NB4 (cell line): ENCODE measurements at regions not wholly inside any gene's neighbourhood (a gene's known extent, or its start where the extent isn't known, plus 50 kb on each side); places are given as distances from the start of the nearest gene placed in this dataset.

ENCODE experiments used
- CTCF ChIP-seq: IDR thresholded peaks from one replicate; pipeline ENCODE4 v1.5.1; 2012; ENCODE audit warnings: low read depth, low read length
- MAX ChIP-seq: IDR thresholded peaks from 2 replicates; pipeline ENCODE4 v1.6.1; 2011; ENCODE audit warnings: low read depth, low read length
- MYC ChIP-seq: IDR thresholded peaks from 2 replicates; pipeline ENCODE4 v1.6.1; 2011; ENCODE audit warnings: low read depth, low read length
- POLR2A ChIP-seq: IDR thresholded peaks from 2 replicates; pipeline ENCODE4 v1.6.1; 2011; ENCODE audit warnings: mild to moderate bottlenecking; ENCODE audit not compliant: insufficient read length; ENCODE audit errors: extremely low read depth

- TF ChIP-seq MYC (peak; percentile 28; the same call in 1 of the 2 replicates), CTCF (peak; percentile 41), POLR2A (no peak), MAX (0 out of 2 replicates have a peak, but pooled peaks have one; percentile 21)
Measured at GRCh38 chr4:11497212-11497806, 68.6 kb upstream of the HS3ST1 start.
